Right lobe of liver (tissue), 6 donors: ENCODE measurements at regions not wholly inside any gene's neighbourhood (a gene's known extent, or its start where the extent isn't known, plus 50 kb on each side); places are given as distances from the start of the nearest gene placed in this dataset.

Experiments used
- ATAC-seq, 4 donors: fragments of 200-7000 bp; cut with Tn5 transposase; one replicate each; pipeline ENCODE4 v1.9.1; 2020; ENCODE audit warnings: mild to moderate bottlenecking in 4 of 4, moderate library complexity in 4 of 4
- DNase-seq, 3 donors: peaks; one replicate each; pipeline ENCODE4 v3.0.0-alpha.2; 2020
- H3K27ac ChIP-seq, 3 donors: fragments of 200-600 bp; one replicate each; pipeline ENCODE4 v1.8.0; 2022
- H3K27me3 ChIP-seq, 2 donors: fragments of 200-600 bp; one replicate each; pipeline ENCODE4 v1.8.0; 2022
- H3K36me3 ChIP-seq, 4 donors: fragments of 200-600 bp; sonication (generic) in 1 of 4; one replicate each; pipeline versions ENCODE4 v1.5.1 to v1.8.0; 2017 to 2022; ENCODE audit warnings: control low read depth in 1 of 4
- H3K4me1 ChIP-seq, 4 donors: fragments of 200-600 bp; sonication (generic) in 1 of 4; one replicate each; pipeline versions ENCODE4 v1.5.1 to v1.8.0; 2017 to 2022; ENCODE audit warnings: control low read depth in 1 of 4
- H3K4me3 ChIP-seq, 3 donors: fragments of 200-600 bp; one replicate each; pipeline ENCODE4 v1.8.0; 2022
- H3K9me3 ChIP-seq, 4 donors: fragments of 200-600 bp; sonication (generic) in 1 of 4; one replicate each; pipeline versions ENCODE4 v1.5.1 to v1.8.0; 2017 to 2022; ENCODE audit warnings: control low read depth in 1 of 4
- POLR2A ChIP-seq: fragments of 450-650 bp; IDR thresholded peaks from one replicate; pipeline ENCODE4 v1.6.1; 2017; ENCODE audit warnings: antibody characterized with exemption, mild to moderate bottlenecking
- WGBS: methylation state at CpG from one replicate; pipeline ENCODE4 v1.1.6; 2018; ENCODE audit warnings: low coverage, low lambda C conversion rate; ENCODE audit not compliant: insufficient coverage; ENCODE audit errors: missing lambda C conversion rate; 5-methylcytosine and 5-hydroxymethylcytosine counted together
- intact Hi-C, 2 donors: fragments of 100-400 bp; cut with DNase I; formaldehyde crosslinking; loops; one replicate each; pipeline versions ENCODE4 v1.11.2 to v1.14.1; 2022
- TF ChIP-seq, protein P1 (sequence below), 4 donors: fragments of 200-600 bp in 3 of 4; fragments of 450-650 bp in 1 of 4; IDR thresholded peaks; one replicate each; pipeline versions ENCODE4 v1.5.1 to v1.8.0; 2016 to 2022; ENCODE audit warnings: antibody characterized with exemption in 4 of 4, mild to moderate bottlenecking in 2 of 4
- donor health status: DM: no; HTN: yes; CAD: no.
- donor health status: DM: no; HTN: no; CAD: no.
- donor health status: DM: no; HTN: no; CAD: no.
- donor health status: DM: no; HTN: yes; CAD: no.
- donor health status: DM: no; HTN: yes; CAD: no.

DNA sequence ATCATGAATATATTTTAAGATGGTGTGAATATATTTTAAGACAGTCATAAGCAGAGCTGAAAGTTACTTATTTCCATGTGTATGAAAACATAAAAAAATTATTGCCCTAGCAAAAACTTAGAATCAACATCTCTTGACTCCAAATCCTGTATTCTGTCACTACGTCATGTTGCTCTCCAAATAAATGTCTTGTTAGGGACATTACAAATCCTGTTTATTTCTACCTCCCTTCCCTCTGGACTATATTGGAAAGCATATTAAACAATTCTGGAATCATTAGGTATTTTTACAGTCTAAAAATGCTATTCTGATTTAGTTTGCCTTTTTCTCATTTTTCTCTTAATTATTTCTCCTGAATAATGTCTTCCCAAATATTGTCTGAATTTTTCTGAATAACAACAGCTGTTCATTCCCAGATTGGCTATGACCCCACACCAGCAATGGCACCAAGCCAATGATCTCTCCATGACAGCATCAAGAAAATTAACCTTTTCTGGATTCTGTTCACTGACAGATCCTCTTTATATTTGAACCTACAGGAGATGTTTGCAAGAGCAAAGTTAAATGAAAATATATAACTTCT, 523.1 kb downstream of the IQCM start:
- ATAC-seq (no peak), DNase-seq (no peak)
- H3K36me3 ChIP-seq, result no peaks in the 10 kb centered on the region
- no peak overlapping the region for H3K27ac ChIP-seq
- no peaks in the 10 kb centered on the region for H3K4me1 ChIP-seq
- WGBS, result 42% methylated on average over 1 of the region's 1 CpG
- intact Hi-C loops, result no loop called here
- no peaks in the 10 kb centered on the region for H3K9me3 ChIP-seq
- TF ChIP-seq, protein P1, sequence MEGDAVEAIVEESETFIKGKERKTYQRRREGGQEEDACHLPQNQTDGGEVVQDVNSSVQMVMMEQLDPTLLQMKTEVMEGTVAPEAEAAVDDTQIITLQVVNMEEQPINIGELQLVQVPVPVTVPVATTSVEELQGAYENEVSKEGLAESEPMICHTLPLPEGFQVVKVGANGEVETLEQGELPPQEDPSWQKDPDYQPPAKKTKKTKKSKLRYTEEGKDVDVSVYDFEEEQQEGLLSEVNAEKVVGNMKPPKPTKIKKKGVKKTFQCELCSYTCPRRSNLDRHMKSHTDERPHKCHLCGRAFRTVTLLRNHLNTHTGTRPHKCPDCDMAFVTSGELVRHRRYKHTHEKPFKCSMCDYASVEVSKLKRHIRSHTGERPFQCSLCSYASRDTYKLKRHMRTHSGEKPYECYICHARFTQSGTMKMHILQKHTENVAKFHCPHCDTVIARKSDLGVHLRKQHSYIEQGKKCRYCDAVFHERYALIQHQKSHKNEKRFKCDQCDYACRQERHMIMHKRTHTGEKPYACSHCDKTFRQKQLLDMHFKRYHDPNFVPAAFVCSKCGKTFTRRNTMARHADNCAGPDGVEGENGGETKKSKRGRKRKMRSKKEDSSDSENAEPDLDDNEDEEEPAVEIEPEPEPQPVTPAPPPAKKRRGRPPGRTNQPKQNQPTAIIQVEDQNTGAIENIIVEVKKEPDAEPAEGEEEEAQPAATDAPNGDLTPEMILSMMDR (IDR thresholded peaks at IDR 0.05), result no peak
- H3K4me3 ChIP-seq, result no peak overlapping the region
- no peaks in the 10 kb centered on the region for H3K27me3 ChIP-seq

DNA sequence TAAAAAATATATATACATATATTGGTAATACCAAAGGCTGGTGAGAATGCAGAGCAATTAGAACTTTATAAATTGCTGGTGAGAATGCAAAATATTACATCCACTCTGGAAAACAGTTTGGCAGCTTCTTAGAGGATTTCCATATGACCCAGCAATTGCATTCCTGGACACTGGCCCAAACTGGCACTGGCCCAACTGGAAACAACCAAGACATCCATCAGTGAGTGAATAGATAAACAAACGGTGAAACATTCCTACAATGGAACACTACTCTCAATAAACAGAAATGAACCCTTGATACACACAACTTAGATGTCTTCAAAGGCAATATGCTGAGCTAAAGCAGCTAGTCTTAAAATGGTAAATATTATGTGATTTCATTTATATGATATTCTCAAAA, 524.2 kb downstream of the IQCM start:
- no peaks in the 10 kb centered on the region for H3K36me3 ChIP-seq
- no peaks in the 10 kb centered on the region for H3K4me1 ChIP-seq
- no peaks in the 10 kb centered on the region for H3K27me3 ChIP-seq
- 6% methylated on average over 1 of the region's 1 CpG for WGBS
- no peaks in the 10 kb centered on the region for H3K9me3 ChIP-seq
- intact Hi-C loops, result no loop called here
- no peak for DNase-seq
- no peak for ATAC-seq
- H3K27ac ChIP-seq, result no peak overlapping the region
- TF ChIP-seq, protein P1 (IDR thresholded peaks at IDR 0.05), result no peak
- no peak overlapping the region for H3K4me3 ChIP-seq

DNA sequence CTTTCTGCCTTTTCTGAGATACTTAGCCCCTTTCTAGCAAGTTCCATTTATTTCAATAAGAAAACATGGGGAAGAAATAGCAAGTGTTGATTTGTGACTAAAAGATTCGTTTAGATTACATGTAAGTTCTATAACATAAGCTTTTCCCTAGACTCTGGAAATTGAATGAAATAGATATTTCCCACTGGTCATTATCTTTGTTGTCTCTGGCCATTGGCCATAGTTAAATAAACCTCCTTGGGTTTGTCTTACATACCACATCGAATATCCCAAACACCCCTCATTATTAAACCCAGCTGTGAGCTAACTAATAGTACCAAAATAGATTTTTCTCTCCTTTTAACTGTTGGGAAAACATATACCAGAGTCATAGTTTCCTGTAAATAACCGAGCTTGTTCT, 534.8 kb downstream of the IQCM start:
- H3K9me3 ChIP-seq, result no peaks in the 10 kb centered on the region
- no peak overlapping the region for H3K27ac ChIP-seq
- no peaks in the 10 kb centered on the region for H3K27me3 ChIP-seq
- TF ChIP-seq POLR2A, result no peak
- TF ChIP-seq, protein P1 (IDR thresholded peaks at IDR 0.05), result no peak
- ATAC-seq, result no peak
- H3K36me3 ChIP-seq, result no peaks in the 10 kb centered on the region
- no peak overlapping the region for H3K4me3 ChIP-seq
- intact Hi-C loops, result no loop called here
- no peaks in the 10 kb centered on the region for H3K4me1 ChIP-seq
- DNase-seq, result no peak
- 23% methylated on average over 3 of the region's 3 CpGs for WGBS

DNA sequence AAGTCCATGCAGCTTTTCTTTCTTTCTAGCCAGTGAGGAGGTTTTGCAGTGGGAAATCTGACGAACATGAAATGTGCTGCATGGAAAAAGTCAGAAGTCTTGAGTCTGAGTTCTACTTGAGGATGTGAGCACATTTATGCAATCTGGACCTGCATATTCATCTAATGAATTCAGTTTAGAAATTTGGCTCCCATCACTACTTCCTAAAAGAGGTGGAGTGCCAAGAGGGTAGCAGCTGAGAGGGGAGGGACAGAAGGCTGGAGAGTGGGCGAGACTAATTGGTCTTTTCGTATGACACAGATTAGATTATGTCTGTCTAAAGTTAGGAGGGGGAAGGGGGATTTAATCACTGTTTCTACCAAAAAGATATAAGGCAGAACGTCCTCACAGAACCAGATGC, 535.9 kb downstream of the IQCM start:
- DNase-seq, result no peak
- TF ChIP-seq, protein P1 (IDR thresholded peaks at IDR 0.05), result no peak
- no peak for TF ChIP-seq POLR2A
- H3K4me1 ChIP-seq, result no peaks in the 10 kb centered on the region
- no peaks in the 10 kb centered on the region for H3K9me3 ChIP-seq
- no peaks in the 10 kb centered on the region for H3K27me3 ChIP-seq
- 37% methylated on average over 4 of the region's 4 CpGs for WGBS
- no peak overlapping the region for H3K27ac ChIP-seq
- peak in 1 of 4 donors; percentile 19 for ATAC-seq
- no peak overlapping the region for H3K4me3 ChIP-seq
- intact Hi-C loops, result no loop called here
- no peaks in the 10 kb centered on the region for H3K36me3 ChIP-seq

DNA sequence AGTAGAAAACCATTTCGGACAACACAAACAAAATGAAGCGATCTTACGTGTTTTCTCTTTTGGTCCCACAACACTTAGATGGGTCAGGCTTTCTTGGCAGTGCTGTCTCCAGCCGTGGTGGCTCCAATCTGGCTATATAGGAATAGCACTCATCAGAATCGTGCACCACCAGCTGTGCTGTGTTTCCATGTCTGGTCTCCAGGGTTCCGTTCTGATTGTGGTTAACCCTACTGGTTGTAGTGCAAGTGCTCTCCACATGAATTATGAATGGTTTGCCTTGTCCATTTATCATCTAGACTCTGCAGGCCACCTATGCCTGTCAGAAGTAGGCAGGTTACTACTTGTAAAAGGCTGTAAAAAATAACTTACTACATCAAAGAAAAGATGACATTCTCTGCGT, 536.3 kb downstream of the IQCM start:
- Histone ChIP-seq H3K9me3 (no peaks in the 10 kb centered on the region), H3K27ac (no peak overlapping the region), H3K4me3 (no peak overlapping the region), H3K4me1 (no peaks in the 10 kb centered on the region), H3K36me3 (no peaks in the 10 kb centered on the region), H3K27me3 (no peaks in the 10 kb centered on the region)
- TF ChIP-seq POLR2A, result no peak
- TF ChIP-seq, protein P1 (IDR thresholded peaks at IDR 0.05), result no peak
- WGBS, result 67% methylated on average over 6 of the region's 7 CpGs
- ATAC-seq, result no peak
- no peak for DNase-seq
- intact Hi-C loops, result no loop called here
